22Rv1 (cell line): ENCODE measurements at regions not wholly inside any gene's neighbourhood (a gene's known extent, or its start where the extent isn't known, plus 50 kb on each side); places are given as distances from the start of the nearest gene placed in this dataset.

ENCODE experiments used
- ZFX ChIP-seq: fragments of 450-650 bp; IDR thresholded peaks from 2 replicates; pipeline ENCODE4 v1.6.1; 2017; ENCODE audit warnings: antibody characterized with exemption, borderline replicate concordance
- TF ChIP-seq, protein P1 (sequence below): fragments of 450-650 bp; IDR thresholded peaks from 2 replicates; pipeline ENCODE4 v1.5.1; 2017; ENCODE audit warnings: mild to moderate bottlenecking

DNA sequence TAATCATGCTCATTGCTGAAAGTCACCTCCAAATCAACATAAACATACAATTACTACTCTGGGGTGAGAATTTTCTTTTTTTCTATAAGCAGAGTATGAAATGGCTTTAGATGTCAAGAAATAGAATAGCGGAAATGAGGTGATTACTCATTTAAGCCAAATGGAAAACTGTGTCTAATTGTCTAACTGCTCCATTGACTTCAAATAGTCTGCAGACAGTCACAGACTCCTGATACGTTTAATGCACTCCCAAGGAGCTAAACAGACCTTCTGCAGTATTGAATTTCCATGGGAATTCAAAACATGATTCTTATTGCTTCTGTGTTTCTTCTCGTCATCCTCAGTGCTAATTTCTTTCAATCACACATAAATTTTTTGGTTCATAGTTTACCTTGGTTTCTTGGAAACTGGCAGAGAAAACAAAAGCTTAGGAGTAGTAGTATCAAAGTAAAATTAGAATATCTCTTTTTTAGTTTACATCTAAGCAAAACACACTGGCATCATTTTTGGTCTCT, 865.2 kb upstream of the SLC10A2 start:
- TF ChIP-seq, protein P1, sequence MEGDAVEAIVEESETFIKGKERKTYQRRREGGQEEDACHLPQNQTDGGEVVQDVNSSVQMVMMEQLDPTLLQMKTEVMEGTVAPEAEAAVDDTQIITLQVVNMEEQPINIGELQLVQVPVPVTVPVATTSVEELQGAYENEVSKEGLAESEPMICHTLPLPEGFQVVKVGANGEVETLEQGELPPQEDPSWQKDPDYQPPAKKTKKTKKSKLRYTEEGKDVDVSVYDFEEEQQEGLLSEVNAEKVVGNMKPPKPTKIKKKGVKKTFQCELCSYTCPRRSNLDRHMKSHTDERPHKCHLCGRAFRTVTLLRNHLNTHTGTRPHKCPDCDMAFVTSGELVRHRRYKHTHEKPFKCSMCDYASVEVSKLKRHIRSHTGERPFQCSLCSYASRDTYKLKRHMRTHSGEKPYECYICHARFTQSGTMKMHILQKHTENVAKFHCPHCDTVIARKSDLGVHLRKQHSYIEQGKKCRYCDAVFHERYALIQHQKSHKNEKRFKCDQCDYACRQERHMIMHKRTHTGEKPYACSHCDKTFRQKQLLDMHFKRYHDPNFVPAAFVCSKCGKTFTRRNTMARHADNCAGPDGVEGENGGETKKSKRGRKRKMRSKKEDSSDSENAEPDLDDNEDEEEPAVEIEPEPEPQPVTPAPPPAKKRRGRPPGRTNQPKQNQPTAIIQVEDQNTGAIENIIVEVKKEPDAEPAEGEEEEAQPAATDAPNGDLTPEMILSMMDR = no peak
- TF ChIP-seq ZFX = no peak
